ENCODE measurements at regions not wholly inside any gene's neighbourhood (a gene's known extent, or its start where the extent isn't known, plus 50 kb on each side); places are given as distances from the start of the nearest gene placed in this dataset.

DNA sequence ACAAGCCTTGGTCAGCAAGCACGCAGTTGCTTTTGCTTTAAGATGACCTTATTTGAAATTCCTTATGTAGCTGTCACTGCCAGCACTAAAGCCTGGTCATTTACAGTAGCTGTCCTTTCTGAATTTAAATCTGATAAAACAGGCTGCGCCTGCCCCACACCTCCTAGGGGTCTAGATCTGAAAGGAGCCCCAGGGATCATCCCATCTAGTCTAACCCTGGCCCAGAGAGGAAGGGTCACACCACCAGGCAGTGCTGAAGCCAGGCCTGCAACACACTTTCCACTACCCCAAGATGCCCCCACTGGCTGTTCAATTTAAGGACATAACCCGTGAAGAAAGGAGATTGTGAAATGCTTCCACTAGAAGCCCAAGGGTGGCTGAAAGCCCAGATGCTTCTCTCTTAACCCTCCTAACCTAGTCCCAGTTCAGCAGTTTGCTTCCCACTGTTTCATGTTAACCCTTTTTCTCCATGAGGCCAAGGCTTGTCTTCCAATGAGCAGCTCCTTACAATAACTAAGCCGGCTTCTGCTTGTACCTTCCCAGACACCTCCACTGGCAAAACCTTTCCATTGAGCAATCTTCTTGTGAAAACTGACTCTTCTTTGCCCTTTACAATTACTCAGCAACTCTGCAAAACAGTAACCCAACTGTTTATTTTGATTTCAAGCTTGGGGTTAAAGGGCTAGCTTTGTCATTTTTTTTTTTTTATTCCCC lies 198.9 kb upstream of the LPP start:
- TF ChIP-seq ZNF274 (IDR thresholded peaks at IDR 0.05; ENCODE audit: low read depth, low read length) (no peak), SUZ12 (IDR thresholded peaks at IDR 0.05; ENCODE audit: extremely low read depth, insufficient read depth, insufficient read length) (no peak), YY1 (IDR thresholded peaks at IDR 0.05; ENCODE audit: insufficient read depth, insufficient read length) (no peak)
